ENCODE measurements at regions not wholly inside any gene's neighbourhood (a gene's known extent, or its start where the extent isn't known, plus 50 kb on each side); places are given as distances from the start of the nearest gene placed in this dataset.
A peak's percentile ranks its signal among the peaks of the same experiment; 100 is the strongest.

DNA sequence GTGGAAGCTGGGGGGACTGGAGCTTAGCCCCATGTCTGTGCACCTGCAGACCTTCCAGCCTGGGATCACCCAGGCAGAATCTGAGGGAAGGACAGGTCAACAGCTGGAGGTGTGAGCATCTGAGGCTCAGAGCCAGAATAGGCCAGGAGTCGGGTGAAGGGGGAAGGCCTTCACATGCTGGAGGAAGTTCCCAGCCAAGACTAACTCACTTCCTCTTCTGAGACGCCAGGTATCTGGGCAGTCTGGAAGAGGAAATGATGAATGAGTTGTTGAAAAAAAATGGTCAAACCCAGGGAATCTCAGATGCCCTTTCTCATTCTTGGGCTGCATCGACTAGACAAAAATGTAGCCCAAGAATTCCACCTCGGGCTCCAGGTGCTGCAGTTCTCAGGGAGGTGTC lies 73.6 kb upstream of the TIAM2 start:
- intact Hi-C loops (cut with micrococcal nuclease; ENCODE audit: unreplicated experiment), result no loop called here
- Histone ChIP-seq H3K9me3 (replicated peaks; ENCODE audit: control insufficient read depth, insufficient read depth, low read length) (no peaks in the 10 kb centered on the region), H3K4me3 (no peak overlapping the region), H3K9ac (ENCODE audit: control insufficient read depth, insufficient read depth, low read length) (no peak overlapping the region), H3K79me2 (ENCODE audit: control insufficient read depth, insufficient read depth, low read length) (no peaks in the 10 kb centered on the region), H3K4me1 (ENCODE audit: control insufficient read depth, insufficient read depth, low read length) (no peaks in the 10 kb centered on the region), H3K36me3 (ENCODE audit: control insufficient read depth in 2 of 2, insufficient read depth in 2 of 2, low read length in 1 of 2) (no peaks in the 10 kb centered on the region), H2AFZ (ENCODE audit: control insufficient read depth, low read depth, low read length) (no peak overlapping the region), H3K4me2 (ENCODE audit: control insufficient read depth, insufficient read depth) (no peak overlapping the region), H3K27me3 (replicated peaks in 1 of 2; ENCODE audit: control insufficient read depth in 2 of 2, insufficient read depth in 2 of 2, low read length in 1 of 2) (no peaks in the 10 kb centered on the region), H4K20me1 (ENCODE audit: control insufficient read depth, insufficient read depth) (no peaks in the 10 kb centered on the region), H3K27ac (ENCODE audit: control insufficient read depth, insufficient read depth) (no peak overlapping the region)
- TF ChIP-seq BRCA1 (IDR thresholded peaks at IDR 0.05; ENCODE audit: low read depth, low read length), result no peak
- TF ChIP-seq ZBED1 (IDR thresholded peaks at IDR 0.05; ENCODE audit: borderline replicate concordance), result no peak
- no peak for TF ChIP-seq CEBPB (IDR thresholded peaks at IDR 0.05; ENCODE audit: borderline replicate concordance in 1 of 2, low read depth in 2 of 2, low read length in 2 of 2)
- TF ChIP-seq SPI1 (IDR thresholded peaks at IDR 0.05; ENCODE audit: borderline replicate concordance, insufficient read depth, low read depth, low read length), result peak; percentile 85; the same call in 1 of the 2 replicates
- TF ChIP-seq RUNX3 (IDR thresholded peaks at IDR 0.05; ENCODE audit: low read length), result no peak
- TF ChIP-seq JUND (IDR thresholded peaks at IDR 0.05; ENCODE audit: low read depth, low read length), result no peak
- TF ChIP-seq YY1 (IDR thresholded peaks at IDR 0.05; ENCODE audit: low read depth, low read length), result no peak
- TF ChIP-seq, protein P1, sequence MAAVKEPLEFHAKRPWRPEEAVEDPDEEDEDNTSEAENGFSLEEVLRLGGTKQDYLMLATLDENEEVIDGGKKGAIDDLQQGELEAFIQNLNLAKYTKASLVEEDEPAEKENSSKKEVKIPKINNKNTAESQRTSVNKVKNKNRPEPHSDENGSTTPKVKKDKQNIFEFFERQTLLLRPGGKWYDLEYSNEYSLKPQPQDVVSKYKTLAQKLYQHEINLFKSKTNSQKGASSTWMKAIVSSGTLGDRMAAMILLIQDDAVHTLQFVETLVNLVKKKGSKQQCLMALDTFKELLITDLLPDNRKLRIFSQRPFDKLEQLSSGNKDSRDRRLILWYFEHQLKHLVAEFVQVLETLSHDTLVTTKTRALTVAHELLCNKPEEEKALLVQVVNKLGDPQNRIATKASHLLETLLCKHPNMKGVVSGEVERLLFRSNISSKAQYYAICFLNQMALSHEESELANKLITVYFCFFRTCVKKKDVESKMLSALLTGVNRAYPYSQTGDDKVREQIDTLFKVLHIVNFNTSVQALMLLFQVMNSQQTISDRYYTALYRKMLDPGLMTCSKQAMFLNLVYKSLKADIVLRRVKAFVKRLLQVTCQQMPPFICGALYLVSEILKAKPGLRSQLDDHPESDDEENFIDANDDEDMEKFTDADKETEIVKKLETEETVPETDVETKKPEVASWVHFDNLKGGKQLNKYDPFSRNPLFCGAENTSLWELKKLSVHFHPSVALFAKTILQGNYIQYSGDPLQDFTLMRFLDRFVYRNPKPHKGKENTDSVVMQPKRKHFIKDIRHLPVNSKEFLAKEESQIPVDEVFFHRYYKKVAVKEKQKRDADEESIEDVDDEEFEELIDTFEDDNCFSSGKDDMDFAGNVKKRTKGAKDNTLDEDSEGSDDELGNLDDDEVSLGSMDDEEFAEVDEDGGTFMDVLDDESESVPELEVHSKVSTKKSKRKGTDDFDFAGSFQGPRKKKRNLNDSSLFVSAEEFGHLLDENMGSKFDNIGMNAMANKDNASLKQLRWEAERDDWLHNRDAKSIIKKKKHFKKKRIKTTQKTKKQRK (IDR thresholded peaks at IDR 0.05; ENCODE audit: low read depth, low read length), result no peak
- TF ChIP-seq EGR1 (IDR thresholded peaks at IDR 0.05; ENCODE audit: borderline replicate concordance in 1 of 2, low read depth in 2 of 2, low read length in 2 of 2), result no peak
- TF ChIP-seq, protein P2, sequence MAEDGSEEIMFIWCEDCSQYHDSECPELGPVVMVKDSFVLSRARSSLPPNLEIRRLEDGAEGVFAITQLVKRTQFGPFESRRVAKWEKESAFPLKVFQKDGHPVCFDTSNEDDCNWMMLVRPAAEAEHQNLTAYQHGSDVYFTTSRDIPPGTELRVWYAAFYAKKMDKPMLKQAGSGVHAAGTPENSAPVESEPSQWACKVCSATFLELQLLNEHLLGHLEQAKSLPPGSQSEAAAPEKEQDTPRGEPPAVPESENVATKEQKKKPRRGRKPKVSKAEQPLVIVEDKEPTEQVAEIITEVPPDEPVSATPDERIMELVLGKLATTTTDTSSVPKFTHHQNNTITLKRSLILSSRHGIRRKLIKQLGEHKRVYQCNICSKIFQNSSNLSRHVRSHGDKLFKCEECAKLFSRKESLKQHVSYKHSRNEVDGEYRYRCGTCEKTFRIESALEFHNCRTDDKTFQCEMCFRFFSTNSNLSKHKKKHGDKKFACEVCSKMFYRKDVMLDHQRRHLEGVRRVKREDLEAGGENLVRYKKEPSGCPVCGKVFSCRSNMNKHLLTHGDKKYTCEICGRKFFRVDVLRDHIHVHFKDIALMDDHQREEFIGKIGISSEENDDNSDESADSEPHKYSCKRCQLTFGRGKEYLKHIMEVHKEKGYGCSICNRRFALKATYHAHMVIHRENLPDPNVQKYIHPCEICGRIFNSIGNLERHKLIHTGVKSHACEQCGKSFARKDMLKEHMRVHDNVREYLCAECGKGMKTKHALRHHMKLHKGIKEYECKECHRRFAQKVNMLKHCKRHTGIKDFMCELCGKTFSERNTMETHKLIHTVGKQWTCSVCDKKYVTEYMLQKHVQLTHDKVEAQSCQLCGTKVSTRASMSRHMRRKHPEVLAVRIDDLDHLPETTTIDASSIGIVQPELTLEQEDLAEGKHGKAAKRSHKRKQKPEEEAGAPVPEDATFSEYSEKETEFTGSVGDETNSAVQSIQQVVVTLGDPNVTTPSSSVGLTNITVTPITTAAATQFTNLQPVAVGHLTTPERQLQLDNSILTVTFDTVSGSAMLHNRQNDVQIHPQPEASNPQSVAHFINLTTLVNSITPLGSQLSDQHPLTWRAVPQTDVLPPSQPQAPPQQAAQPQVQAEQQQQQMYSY (CRISPR knock-in tag; IDR thresholded peaks at IDR 0.05), result no peak
- TF ChIP-seq NBN (IDR thresholded peaks at IDR 0.05), result no peak
- TF ChIP-seq, protein P3, sequence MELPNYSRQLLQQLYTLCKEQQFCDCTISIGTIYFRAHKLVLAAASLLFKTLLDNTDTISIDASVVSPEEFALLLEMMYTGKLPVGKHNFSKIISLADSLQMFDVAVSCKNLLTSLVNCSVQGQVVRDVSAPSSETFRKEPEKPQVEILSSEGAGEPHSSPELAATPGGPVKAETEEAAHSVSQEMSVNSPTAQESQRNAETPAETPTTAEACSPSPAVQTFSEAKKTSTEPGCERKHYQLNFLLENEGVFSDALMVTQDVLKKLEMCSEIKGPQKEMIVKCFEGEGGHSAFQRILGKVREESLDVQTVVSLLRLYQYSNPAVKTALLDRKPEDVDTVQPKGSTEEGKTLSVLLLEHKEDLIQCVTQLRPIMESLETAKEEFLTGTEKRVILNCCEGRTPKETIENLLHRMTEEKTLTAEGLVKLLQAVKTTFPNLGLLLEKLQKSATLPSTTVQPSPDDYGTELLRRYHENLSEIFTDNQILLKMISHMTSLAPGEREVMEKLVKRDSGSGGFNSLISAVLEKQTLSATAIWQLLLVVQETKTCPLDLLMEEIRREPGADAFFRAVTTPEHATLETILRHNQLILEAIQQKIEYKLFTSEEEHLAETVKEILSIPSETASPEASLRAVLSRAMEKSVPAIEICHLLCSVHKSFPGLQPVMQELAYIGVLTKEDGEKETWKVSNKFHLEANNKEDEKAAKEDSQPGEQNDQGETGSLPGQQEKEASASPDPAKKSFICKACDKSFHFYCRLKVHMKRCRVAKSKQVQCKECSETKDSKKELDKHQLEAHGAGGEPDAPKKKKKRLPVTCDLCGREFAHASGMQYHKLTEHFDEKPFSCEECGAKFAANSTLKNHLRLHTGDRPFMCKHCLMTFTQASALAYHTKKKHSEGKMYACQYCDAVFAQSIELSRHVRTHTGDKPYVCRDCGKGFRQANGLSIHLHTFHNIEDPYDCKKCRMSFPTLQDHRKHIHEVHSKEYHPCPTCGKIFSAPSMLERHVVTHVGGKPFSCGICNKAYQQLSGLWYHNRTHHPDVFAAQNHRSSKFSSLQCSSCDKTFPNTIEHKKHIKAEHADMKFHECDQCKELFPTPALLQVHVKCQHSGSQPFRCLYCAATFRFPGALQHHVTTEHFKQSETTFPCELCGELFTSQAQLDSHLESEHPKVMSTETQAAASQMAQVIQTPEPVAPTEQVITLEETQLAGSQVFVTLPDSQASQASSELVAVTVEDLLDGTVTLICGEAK (IDR thresholded peaks at IDR 0.05; ENCODE audit: borderline replicate concordance), result no peak
- no peak for TF ChIP-seq POLR2AphosphoS5 (IDR thresholded peaks at IDR 0.05; ENCODE audit: low read length)
- 0 out of 2 replicates have a peak, but pooled peaks have one; percentile 21 for TF ChIP-seq IKZF1 (conservative IDR thresholded peaks at IDR 0.05)
- no TSS peak for BruUV-seq (replicated peaks)
- RAD21 ChIA-PET (ENCODE audit: unreplicated experiment), result no interaction called here
- ATAC-seq (peak; percentile 73), DNase-seq (ENCODE audit: low read depth, low spot score) (no peak), FAIRE-seq (no peak)
- WGBS (ENCODE audit: insufficient coverage, insufficient replicate concordance, low lambda C conversion rate, missing lambda C conversion rate), result 41% methylated on average over 4 of the region's 4 CpGs
- POLR2A ChIA-PET, result no interaction called here
- in situ Hi-C loops (cut with MboI), result loop anchor here (5.0 kb wide), 2 partner anchors 244 to 331 kb away; no protein-coding TSS in a partner anchor
- CTCF ChIA-PET, result interaction anchor here (1.0 to 1.3 kb wide), 2 partner anchors 246 to 257 kb away, joined by 3 to 4 read pairs; no protein-coding TSS in a partner anchor
- SMC1A ChIA-PET (ENCODE audit: uncharacterized antibody, unreplicated experiment), result interaction anchor here (0.7 to 2.5 kb wide), 4 partner anchors 12 to 246 kb away, joined by 3 to 6 read pairs (median 3); no protein-coding TSS in a partner anchor

All from GM12878 (cell line).